ENCODE measurements at regions not wholly inside any gene's neighbourhood (a gene's known extent, or its start where the extent isn't known, plus 50 kb on each side); places are given as distances from the start of the nearest gene placed in this dataset.

DNA sequence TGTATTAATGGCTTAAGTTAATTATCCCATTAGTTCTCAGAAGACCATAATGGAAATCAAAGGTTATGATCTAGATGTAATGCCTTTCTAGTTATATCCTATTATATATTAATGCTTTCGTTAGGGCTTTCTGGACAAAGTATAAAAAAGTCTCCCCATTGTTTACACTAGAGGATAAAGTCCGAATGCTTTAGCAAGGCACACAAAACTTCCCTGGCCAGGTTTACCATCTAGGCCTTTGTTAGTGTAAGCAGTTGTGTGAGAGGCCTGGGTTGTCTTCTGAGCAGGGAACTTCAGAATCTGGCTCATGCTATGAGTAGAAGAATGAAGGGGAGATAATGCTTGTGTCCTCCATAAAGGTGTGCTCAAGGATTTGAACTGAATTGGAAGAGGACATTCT is 106.3 kb upstream of the MEIS2 start:
- no peaks in the 10 kb centered on the region for H3K27me3 ChIP-seq (ENCODE audit: control insufficient read depth, insufficient read depth, low read length)
- no peak overlapping the region for H3K4me3 ChIP-seq (ENCODE audit: low read depth, low read length)
- DNase-seq (ENCODE audit: low read depth) (no peak), FAIRE-seq (no peak)
- no peaks in the 10 kb centered on the region for H3K36me3 ChIP-seq (ENCODE audit: control insufficient read depth, insufficient read depth, low read length)
- TF ChIP-seq, protein P1, sequence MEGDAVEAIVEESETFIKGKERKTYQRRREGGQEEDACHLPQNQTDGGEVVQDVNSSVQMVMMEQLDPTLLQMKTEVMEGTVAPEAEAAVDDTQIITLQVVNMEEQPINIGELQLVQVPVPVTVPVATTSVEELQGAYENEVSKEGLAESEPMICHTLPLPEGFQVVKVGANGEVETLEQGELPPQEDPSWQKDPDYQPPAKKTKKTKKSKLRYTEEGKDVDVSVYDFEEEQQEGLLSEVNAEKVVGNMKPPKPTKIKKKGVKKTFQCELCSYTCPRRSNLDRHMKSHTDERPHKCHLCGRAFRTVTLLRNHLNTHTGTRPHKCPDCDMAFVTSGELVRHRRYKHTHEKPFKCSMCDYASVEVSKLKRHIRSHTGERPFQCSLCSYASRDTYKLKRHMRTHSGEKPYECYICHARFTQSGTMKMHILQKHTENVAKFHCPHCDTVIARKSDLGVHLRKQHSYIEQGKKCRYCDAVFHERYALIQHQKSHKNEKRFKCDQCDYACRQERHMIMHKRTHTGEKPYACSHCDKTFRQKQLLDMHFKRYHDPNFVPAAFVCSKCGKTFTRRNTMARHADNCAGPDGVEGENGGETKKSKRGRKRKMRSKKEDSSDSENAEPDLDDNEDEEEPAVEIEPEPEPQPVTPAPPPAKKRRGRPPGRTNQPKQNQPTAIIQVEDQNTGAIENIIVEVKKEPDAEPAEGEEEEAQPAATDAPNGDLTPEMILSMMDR (IDR thresholded peaks at IDR 0.05; ENCODE audit: insufficient read depth, low read length, severe bottlenecking): no peak

DNA sequence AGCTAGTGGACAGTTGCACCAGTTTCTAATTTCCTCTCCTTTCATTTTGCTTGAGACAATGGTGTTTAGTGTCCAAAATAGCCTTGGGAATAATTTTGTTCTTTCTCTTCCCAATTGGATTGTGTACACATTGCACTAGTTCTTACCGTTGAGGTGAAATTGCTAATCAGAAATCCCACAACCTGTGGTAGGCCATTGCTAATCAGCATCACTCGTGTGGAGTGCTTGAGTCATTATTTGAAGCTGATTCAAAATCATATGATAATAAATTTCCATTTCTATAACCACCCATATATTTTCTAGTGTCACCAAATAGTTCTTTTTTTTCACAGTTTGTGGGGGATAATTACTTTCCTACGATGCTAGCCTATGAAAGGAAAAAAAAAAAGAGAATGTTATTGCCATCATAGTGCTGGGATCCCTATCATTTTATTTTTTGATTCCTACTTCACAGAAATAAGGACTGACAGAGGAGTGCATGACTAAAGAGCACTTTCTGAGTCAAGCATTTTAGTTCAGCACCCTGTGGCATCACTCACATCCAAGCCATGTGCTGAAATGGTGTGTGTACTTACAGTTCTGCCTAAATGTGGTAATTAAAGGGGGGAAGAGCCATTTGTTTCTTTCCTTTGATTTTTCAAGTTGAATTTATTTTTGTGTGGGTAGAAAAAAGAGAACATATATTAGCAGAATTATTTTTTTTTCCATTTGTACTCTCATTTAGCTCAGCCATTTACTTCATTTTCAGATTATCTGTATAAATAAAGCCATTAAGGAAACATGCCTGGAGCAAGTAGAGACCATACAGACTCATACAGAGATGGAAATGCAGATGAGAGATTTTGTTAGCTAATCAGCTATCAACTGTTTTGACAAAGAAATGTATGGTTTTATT is 108.0 kb upstream of the MEIS2 start:
- FAIRE-seq: no peak
- Histone ChIP-seq H3K36me3 (ENCODE audit: control insufficient read depth, insufficient read depth, low read length) (no peaks in the 10 kb centered on the region), H3K4me3 (ENCODE audit: low read depth, low read length) (no peak overlapping the region), H3K27me3 (ENCODE audit: control insufficient read depth, insufficient read depth, low read length) (no peaks in the 10 kb centered on the region)
- no peak for DNase-seq (ENCODE audit: low read depth)
- TF ChIP-seq, protein P1 (IDR thresholded peaks at IDR 0.05; ENCODE audit: insufficient read depth, low read length, severe bottlenecking): no peak

DNA sequence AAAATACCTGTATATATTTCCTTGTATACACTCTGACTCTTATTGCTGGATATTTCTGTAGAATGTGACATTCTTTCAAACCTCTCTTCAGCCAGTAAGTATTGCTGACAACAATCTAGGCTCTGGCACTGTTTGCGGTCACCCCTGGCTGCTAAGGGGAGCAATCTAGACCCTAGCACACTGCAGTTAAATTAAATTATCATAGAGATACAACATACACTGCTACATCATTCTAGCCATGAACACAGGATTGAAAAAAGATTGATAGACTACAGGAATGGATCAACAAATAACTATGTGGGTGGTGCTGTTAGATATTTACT is 108.7 kb upstream of the MEIS2 start:
- TF ChIP-seq, protein P1 (IDR thresholded peaks at IDR 0.05; ENCODE audit: insufficient read depth, low read length, severe bottlenecking): no peak
- no peak for DNase-seq (ENCODE audit: low read depth)

DNA sequence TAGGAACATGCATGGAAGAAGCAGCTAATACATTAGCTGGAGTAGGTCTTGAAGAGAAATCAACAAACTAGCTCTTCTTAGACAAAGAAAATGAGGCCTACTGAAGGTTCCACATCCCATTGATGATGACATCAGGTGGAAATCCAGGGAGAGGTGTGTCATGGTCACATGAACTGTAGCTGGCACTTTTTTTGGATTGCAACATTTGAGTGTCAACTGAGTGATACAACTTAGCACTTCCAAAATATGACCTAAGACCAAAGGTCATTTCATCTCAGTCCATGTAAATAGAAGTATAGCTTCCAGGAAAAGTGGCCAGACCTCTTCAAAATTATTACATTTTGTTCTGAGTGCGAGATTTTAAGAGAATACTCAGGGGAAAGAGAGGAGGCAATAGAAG is 117.2 kb upstream of the MEIS2 start:
- FAIRE-seq (no peak), DNase-seq (ENCODE audit: low read depth) (peak; percentile 11)
- Histone ChIP-seq H3K27me3 (ENCODE audit: control insufficient read depth, insufficient read depth, low read length) (no peaks in the 10 kb centered on the region), H3K36me3 (ENCODE audit: control insufficient read depth, insufficient read depth, low read length) (no peaks in the 10 kb centered on the region), H3K4me3 (ENCODE audit: low read depth, low read length) (no peak overlapping the region)
- TF ChIP-seq, protein P1 (IDR thresholded peaks at IDR 0.05; ENCODE audit: insufficient read depth, low read length, severe bottlenecking): no peak

More for the DNA sequence above, 108.7 kb upstream of the MEIS2 start:
- Histone ChIP-seq H3K27me3 (ENCODE audit: control insufficient read depth, insufficient read depth, low read length) (no peaks in the 10 kb centered on the region), H3K36me3 (ENCODE audit: control insufficient read depth, insufficient read depth, low read length) (no peaks in the 10 kb centered on the region), H3K4me3 (ENCODE audit: low read depth, low read length) (no peak overlapping the region)
- no peak for FAIRE-seq

DNA sequence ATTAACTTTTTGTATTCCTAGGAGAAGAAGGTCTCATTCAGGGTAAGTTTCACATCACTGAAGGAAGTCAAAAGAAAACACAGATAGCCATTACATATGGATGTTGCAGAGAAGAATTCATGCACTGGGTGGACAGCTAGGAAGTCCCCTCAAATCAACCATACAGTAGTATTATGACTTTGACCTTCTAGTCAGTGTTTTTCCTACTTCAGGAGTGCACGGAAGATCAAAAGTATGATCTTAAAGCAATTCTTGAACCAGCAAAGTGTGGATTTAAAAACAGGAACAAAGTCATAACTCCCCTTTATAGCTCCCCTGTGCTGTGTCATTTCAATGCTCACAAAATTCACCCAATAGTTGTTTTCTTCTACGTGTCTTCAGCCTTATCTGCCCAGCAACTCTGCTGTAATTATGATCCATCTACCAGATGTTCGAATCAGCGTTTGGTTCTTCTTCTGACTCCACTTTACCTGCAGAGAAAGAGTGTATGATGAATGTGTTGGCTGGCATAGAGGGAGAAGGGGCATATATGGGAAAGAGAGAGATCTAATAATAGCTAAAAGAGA is 118.1 kb upstream of the MEIS2 start:
- no peak for FAIRE-seq
- H3K4me3 ChIP-seq (ENCODE audit: low read depth, low read length): no peak overlapping the region
- TF ChIP-seq, protein P1 (IDR thresholded peaks at IDR 0.05; ENCODE audit: insufficient read depth, low read length, severe bottlenecking): no peak

More for the DNA sequence above, 118.1 kb upstream of the MEIS2 start:
- DNase-seq (ENCODE audit: low read depth): no peak
- Histone ChIP-seq H3K36me3 (ENCODE audit: control insufficient read depth, insufficient read depth, low read length) (no peaks in the 10 kb centered on the region), H3K27me3 (ENCODE audit: control insufficient read depth, insufficient read depth, low read length) (no peaks in the 10 kb centered on the region)
